AG04450 (cell line): ENCODE measurements at regions not wholly inside any gene's neighbourhood (a gene's known extent, or its start where the extent isn't known, plus 50 kb on each side); places are given as distances from the start of the nearest gene placed in this dataset.

Experiments used
- CTCF ChIA-PET: fragments of 300-600, 350-600 bp; formaldehyde crosslinking; extraction: SDS; loops from one replicate; lab custom pipeline; 2022; ENCODE audit warnings: antibody characterized with exemption, inconsistent platforms; lab: Charles Lee
- POLR2A ChIA-PET: fragments of 350-600 bp; formaldehyde crosslinking; extraction: SDS; loops from one replicate; lab custom pipeline; 2021; ENCODE audit warnings: antibody characterized with exemption, inconsistent platforms; lab: Yijun Ruan, JAX
- DNase-seq: peaks from one replicate; pipeline ENCODE4 v3.0.0-alpha.2; 2011; ENCODE audit warnings: low read depth, low spot score
- H3K27ac ChIP-seq: one replicate; pipeline ENCODE4 v1.5.1; 2012; ENCODE audit warnings: low read depth, low read length, control low read depth
- H3K27me3 ChIP-seq: one replicate; pipeline ENCODE4 v1.6.0; 2012; ENCODE audit warnings: low read length; ENCODE audit not compliant: control insufficient read depth, insufficient read depth
- H3K4me3 ChIP-seq: 2 replicates; pipeline ENCODE4 v1.5.1; 2011; ENCODE audit warnings: mild to moderate bottlenecking, low read depth, low read length, control low read depth
- H3K9me3 ChIP-seq: 2 replicates; pipeline ENCODE4 v1.5.1; 2012; ENCODE audit warnings: low read length; ENCODE audit not compliant: control insufficient read depth, insufficient read depth
- TF ChIP-seq, protein P1 (sequence below): IDR thresholded peaks from 2 replicates; pipeline ENCODE4 v1.5.1; 2011; ENCODE audit warnings: low read depth, low read length, control low read depth, inconsistent platforms

- DNase-seq: no peak
- ChIA-PET CTCF (no interaction called here), POLR2A (no interaction called here)
- Histone ChIP-seq H3K4me3 (no peak overlapping the region), H3K27ac (no peak overlapping the region), H3K9me3 (no peaks in the 10 kb centered on the region), H3K27me3 (no peaks in the 10 kb centered on the region)
- TF ChIP-seq, protein P1, sequence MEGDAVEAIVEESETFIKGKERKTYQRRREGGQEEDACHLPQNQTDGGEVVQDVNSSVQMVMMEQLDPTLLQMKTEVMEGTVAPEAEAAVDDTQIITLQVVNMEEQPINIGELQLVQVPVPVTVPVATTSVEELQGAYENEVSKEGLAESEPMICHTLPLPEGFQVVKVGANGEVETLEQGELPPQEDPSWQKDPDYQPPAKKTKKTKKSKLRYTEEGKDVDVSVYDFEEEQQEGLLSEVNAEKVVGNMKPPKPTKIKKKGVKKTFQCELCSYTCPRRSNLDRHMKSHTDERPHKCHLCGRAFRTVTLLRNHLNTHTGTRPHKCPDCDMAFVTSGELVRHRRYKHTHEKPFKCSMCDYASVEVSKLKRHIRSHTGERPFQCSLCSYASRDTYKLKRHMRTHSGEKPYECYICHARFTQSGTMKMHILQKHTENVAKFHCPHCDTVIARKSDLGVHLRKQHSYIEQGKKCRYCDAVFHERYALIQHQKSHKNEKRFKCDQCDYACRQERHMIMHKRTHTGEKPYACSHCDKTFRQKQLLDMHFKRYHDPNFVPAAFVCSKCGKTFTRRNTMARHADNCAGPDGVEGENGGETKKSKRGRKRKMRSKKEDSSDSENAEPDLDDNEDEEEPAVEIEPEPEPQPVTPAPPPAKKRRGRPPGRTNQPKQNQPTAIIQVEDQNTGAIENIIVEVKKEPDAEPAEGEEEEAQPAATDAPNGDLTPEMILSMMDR: no peak
Measured at GRCh38 chr13:38617936-38618335, 68.9 kb upstream of the FREM2 start.

- H3K27me3 ChIP-seq: no peaks in the 10 kb centered on the region
- no peak overlapping the region for H3K27ac ChIP-seq
- ChIA-PET POLR2A (no interaction called here), CTCF (no interaction called here)
- DNase-seq: no peak
- no peaks in the 10 kb centered on the region for H3K9me3 ChIP-seq
- TF ChIP-seq, protein P1: no peak
- no peak overlapping the region for H3K4me3 ChIP-seq
Measured at GRCh38 chr13:38618336-38618735, 68.5 kb upstream of the FREM2 start.

- Histone ChIP-seq H3K9me3 (no peaks in the 10 kb centered on the region), H3K27me3 (no peaks in the 10 kb centered on the region), H3K4me3 (no peak overlapping the region), H3K27ac (no peak overlapping the region)
- ChIA-PET POLR2A (no interaction called here), CTCF (no interaction called here)
- TF ChIP-seq, protein P1: no peak
- no peak for DNase-seq
Measured at GRCh38 chr13:38618881-38619280, 68.0 kb upstream of the FREM2 start.

DNA sequence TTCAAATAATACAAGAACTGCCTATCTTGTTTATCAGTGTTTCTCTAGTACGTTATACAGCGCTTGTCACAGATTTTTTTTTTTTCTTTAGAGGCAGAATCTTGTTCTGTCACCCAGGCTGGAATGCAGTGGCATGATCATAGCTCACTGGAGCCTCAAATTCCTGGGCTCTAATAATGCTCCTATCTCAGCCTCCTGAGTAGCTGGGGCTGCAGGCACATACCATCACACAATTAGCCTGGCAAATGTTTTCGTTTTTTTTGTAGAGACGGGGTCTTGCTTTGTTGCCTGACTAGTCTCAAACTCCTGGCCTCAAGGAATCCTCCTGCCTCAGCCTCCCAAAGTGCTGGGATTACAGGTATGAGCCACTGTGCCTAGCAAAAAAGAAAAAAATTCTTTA lies 66.0 kb upstream of the FREM2 start:
- CTCF ChIA-PET: no interaction called here
- no peaks in the 10 kb centered on the region for H3K9me3 ChIP-seq
- TF ChIP-seq, protein P1: no peak
- POLR2A ChIA-PET: no interaction called here
- H3K4me3 ChIP-seq: no peak overlapping the region
- no peaks in the 10 kb centered on the region for H3K27me3 ChIP-seq
- no peak overlapping the region for H3K27ac ChIP-seq
- no peak for DNase-seq

GRCh38 chr13:38624822-38625221 lies 62.1 kb upstream of the FREM2 start:
- ChIA-PET POLR2A (no interaction called here), CTCF (no interaction called here)
- no peaks in the 10 kb centered on the region for H3K9me3 ChIP-seq
- H3K27me3 ChIP-seq: no peaks in the 10 kb centered on the region
- no peak overlapping the region for H3K27ac ChIP-seq
- no peak overlapping the region for H3K4me3 ChIP-seq
- no peak for DNase-seq
- TF ChIP-seq, protein P1: no peak
